Right renal pelvis (tissue), 4 donors: ENCODE measurements at regions not wholly inside any gene's neighbourhood (a gene's known extent, or its start where the extent isn't known, plus 50 kb on each side); places are given as distances from the start of the nearest gene placed in this dataset.
A peak's percentile ranks its signal among the peaks of the same experiment; 100 is the strongest.

Experiments used
- DNase-seq, 4 donors: peaks; one replicate each; pipeline ENCODE4 v3.0.0-alpha.2; 2013; ENCODE audit warnings: low read depth in 4 of 4, low spot score in 3 of 4, missing footprints in 1 of 4

DNA sequence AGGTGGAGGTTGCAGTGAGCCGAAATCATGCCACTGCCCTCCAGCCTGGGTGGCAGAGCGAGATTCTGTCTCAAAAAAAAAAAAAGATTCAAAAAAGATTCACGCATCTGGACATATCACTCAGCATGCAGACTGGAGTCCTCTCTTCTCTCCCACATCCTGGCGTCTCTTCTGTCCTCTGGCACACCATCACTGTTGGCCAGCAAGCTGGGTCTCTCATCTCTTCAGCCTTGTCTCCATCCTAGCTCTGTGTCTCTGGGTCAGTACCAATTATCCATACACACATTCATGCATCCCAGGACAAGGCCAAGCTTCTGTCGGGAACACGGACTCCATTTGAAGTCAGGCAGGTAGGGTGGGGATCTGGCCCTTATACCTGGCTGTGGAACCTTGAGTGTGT lies 105.5 kb upstream of the MAP1LC3B2 start:
- DNase-seq: no peak

DNA sequence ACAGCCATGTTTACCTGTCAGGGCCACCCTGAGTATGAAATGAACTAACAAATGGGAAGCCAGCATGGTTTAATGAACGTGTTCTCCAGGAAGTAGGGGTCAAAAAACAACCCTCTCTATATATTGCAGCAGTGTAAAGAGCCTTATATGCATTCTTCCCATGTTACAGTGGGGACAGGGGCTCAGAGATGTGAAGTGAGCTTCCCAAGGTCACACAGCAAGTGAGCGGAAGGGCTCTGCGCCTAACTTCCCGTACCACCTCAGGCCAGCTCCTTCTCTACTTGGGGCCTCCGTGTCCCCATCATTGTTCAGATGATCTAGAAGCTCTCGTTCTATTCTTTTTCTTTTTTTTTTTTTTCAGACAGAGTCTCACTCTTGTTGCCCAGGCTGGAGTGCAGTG lies 105.1 kb upstream of the MAP1LC3B2 start:
- DNase-seq: no peak

DNA sequence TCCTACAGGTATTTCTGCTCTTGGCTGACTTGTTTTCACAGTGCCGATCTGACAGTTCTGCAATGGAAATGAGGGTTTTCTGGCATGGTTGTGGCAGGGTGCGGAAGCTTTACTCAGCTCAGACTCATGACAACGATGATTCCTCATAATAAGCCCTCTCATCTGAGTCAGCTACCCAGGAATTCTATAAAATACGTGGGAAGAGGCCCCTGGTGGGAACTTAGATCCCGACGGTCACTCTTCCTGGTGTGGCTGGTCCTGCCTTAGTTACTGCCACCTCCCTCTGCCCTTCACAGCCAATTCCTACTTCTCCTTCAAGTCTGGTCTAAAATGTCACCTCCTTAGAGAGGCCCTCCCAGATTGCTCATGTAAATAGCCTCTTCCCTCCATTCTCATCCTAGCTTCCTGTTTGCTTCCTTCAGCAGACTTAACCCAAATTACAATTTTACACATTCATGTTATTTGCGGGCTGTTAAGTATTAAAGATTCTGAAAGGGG lies 104.2 kb upstream of the MAP1LC3B2 start:
- no peak for DNase-seq

DNA sequence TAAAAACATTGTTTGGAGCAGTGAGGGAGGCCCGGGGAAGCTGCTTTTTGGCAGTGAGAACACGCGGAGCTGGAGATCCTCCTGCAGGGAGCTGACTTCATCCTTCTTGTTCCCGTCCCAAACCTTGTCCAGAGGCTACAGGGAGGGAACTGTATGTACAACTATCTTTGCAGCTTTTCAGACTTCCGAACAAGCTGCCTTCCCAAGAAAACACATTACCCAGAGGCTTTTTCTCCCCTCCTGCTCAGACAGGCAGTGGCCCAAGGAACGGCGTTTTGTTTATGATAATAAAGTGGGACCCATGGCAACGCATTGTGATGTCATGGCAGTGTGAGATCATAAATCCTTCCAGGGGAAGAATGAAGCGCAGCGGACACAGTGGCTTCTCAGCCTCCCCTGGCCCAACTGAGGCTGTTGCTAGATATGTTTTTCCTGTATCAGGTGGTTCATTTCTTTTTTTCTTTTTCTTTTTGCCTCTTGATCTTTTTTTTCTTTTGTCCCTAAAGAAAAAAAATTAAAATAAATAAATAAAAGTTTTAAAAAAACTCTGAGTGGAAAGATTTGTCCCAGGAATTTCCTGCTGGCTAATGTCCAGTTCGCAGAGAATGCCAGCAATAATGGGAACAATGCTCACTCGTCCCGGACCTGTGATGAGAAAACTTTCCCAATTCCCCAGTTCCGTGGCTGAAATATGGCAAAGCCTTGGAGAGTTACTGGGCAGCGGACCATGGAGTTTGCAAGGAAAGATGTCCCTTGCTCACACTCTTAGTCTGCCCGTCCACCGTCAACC lies 103.4 kb upstream of the MAP1LC3B2 start:
- peak; percentile 83 to 89 (median 88) for DNase-seq

DNA sequence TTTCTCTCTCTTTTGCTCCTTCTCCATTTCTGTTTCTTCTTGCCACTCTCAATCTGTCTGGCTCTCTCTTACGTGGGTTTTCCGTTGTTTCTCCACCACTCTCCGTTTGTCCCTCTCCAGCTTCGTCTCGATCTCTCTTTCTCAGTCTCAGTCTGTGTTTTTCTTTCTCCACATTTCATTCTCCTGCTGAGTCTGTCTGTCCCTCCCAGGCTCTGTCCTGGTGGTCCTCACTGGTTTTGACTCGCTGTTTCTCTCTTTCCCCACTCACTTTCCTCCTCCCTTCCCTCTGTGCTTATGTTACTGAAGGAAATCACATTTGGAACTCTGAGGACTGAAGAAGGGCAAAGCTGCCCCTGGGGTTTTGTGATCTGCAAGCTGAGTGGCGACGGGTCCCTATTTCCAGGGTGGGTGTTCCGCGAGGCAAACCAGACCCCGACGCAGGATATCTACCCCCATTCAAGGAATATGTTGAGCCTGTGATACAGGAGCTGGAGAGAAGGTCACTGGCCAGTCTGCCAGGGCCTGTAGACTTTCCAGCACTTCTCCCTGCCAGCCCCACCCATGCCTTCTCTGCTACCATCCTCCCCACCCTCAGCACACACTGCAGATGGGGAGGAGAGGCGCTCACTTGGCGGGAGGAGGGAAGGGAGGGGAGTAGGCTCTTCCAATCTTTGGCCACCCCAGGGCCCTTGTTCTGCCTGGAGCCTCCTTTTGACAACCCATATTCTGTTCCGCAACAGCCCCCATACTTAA lies 102.7 kb upstream of the MAP1LC3B2 start:
- DNase-seq: no peak

DNA sequence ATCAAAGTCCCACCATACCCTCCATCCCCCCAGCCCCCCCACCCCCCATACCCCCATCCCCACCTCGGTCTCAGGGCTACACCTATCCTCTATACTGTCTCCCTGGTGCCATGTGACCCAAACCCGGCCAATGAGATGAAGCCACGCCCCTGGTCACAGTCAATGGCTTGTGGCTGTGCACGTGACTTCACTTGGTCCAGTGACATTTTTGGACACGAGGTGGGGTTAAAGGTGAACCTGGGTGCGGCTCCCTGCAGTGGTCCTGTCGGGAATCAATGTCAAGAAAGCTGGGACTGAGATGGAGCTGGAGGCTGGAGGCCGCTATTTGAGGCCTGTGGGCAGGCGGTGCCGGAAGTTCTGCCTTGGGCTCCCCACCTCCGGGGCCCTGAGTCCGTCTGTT lies 100.7 kb upstream of the MAP1LC3B2 start:
- DNase-seq: no peak

DNA sequence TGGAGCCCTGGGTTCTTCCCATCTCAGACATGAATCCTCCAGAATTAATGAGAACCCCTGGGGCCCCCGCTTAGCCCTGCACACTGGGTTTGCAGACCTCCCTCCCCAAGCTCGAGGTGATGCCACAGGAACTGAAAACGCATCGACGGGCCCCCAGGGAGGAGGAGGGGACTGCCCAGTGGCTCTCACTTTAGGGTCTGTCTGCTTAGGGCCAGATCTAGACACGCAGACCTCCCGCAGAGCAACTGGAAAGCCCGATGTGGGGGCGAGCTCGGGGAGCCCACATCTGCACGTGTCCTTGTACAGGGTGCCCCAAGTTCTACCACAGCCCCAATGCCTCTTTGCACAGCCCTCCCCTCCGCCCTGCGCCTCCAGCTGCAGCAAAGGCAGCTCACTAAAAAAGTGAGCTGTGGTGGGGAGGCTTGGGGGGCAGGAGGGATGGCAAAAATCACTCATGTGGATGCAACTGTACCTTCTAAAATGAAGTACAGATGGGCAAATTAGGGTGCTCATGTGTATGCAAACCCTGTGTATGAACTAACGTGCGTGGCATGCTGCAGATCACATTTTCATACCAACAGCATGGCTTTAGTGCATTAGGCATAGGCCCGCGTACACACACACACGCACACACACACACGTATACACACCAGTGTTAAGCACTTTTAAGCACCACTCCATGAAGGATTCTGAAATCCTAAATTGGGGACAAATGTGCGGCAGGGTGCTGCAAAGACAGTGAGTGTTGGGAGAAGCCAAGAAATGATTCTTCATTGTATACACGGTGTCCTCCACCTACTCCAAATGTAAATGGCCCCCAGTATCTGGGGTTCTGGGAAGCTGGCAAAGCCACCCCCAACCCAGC lies 99.9 kb upstream of the MAP1LC3B2 start:
- no peak for DNase-seq

DNA sequence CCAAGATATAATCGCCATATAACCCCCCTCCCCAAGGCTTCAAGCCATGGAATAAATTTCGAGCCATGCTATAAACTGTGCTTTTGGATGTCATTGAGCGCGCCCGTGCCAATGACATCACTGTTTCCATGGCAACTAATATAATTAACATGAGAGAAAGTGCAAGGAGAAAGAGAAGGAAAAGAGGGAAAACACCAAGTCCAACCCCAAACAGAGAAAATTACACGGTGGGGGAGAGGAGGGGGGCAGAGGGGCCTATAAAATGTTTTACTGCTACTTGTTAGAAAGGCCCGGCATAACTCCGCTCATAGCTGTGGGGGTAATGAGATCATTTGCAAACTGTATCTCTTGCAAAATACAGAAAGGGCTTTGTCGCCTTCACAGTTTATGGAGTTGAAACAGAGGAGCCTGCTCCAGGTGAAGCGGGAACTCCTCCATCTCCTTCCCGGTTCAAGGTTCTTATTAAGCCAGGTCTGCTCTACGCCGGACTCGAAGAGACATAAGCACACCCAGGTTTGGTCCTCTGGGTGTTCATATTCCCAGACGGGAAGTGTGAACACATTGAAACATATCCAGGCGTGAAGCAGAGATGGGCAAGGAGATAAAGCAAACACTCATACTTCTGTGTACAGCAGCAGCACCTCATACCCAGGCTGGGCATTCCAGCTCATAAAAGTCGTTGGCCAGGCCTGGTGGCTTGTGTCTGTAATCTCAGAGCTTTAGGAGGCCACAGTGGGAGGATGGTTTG lies 99.1 kb upstream of the MAP1LC3B2 start:
- no peak for DNase-seq

DNA sequence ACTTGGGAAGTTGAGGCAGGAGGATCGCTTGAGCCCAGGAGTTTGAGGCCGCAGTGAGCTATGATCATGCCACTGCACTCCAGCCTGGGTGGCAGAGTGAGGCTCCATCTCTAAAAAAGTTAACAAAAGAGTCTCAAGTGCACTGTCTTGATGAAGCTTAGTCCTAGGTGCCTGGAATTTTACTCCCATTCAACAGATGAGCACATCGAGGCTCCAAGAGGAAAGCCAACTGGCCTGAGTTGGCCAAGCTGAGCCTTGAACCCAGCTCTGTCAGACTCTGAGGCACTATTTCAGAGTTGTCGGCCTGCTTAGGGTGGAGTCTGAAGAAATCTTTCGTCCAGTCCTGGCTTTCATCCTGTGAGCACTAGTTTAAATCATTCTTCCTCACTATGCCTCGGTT lies 98.1 kb upstream of the MAP1LC3B2 start:
- no peak for DNase-seq

DNA sequence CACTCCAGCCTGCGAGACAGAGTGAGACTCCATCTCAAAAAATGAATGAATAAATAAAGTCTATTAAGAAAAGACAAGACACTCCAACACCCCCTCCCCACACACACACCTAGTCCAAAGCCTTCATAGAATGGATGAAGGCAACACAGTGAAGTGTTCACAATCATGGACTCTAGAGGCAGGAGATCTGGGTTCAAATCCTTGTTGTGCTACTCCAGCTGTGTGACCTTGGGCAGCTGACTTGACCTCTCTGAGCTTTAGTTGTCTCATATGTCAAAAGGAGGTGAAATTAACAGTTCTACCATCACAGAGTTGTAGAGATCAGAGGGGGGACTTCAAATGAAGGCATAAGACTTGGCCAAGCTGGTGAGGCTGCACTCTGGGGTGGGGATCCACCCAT lies 95.8 kb upstream of the MAP1LC3B2 start:
- no peak for DNase-seq

DNA sequence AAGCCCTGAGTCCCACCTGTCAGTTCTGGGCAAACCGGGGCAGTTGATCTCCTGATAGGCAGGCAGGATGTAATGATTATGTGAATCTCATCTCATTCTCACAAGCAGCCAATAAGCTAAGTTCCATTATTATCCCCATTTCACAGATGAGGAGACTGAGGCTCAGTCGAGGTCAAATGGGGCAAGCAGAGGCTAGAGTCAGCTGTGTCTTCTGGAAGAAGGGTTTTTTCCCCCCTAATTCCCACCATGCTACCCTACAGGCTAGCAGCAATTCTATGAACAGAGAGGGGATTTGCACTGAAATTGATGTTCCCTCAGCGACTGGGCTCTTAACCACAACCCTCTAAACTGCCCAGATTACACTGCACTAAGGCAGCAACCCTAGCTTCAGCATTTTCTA lies 93.8 kb upstream of the MAP1LC3B2 start:
- no peak for DNase-seq

DNA sequence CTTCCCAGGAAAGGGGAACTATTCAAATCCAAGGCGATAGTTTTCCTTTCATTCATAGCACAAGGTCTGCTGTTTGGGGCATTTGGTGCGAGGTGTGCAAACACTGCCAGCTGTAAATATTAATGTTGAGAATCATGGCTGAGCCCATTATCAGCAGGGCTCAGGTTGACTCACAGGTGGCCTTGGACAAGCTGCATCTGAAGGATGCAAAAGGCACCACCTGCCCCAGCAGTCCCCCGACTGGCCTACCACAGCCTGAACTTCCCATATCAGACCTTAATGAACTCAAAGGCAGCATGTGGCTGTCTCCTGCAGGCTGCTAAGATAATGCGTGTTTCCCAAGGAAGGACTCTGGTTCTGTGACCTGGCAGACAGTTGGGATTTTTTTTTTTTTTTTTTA lies 93.3 kb upstream of the MAP1LC3B2 start:
- DNase-seq: no peak

DNA sequence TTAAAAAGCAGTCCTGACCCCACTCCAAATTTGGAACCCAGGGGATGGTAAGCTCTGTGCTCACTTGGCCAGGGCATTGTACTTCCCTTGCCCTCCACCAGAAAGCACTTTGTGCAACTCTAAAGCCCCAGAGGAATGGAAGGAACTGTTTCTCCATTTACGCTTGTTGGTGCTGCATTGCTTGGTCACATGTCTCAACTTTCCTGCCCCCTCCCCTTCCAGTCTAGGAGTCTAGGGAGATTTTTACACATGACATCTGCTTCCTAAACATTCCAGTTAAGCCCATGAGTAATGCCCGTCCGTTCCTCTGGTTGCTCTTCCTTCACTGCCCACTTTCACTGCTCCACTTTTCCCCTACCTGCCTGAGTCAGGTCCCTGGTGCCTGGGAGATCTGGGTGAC lies 92.6 kb upstream of the MAP1LC3B2 start:
- DNase-seq: no peak

DNA sequence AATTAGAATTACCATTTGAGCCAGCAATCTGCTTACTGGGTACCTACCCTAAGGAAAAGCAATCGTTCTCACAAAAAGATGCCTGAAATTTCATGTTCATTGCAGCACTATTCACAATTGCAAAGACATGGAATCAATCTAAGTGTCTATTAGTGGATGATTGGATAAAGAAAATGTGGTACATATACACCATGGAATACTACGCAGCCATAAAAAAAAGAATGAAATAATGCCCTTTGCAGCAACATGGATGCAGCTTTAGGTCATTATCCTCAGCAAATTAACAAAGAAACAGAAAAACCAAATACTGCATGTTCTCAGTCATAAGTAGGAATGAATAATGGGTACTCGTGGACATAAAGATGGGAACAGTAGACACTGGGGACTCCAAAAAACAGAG lies 89.8 kb upstream of the MAP1LC3B2 start:
- no peak for DNase-seq

DNA sequence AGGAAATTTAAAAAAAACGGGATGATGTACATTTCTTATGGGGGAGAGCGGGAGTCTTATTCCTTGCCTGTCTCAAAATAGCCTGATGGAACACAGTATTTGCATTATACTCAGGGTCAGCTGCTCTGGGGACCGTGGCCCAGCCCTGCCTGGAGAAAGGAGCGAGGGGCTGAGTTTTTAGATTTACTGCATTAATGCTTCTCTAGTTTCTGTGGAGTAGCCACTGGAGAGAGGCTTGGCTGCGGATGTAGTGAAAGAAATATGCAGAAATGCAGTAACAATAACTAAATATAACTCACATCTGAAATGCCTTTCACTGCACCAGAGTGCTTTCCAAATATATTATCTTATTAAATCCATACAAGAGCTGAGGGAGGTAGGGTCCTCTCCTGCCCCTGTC lies 87.6 kb upstream of the MAP1LC3B2 start:
- no peak for DNase-seq

DNA sequence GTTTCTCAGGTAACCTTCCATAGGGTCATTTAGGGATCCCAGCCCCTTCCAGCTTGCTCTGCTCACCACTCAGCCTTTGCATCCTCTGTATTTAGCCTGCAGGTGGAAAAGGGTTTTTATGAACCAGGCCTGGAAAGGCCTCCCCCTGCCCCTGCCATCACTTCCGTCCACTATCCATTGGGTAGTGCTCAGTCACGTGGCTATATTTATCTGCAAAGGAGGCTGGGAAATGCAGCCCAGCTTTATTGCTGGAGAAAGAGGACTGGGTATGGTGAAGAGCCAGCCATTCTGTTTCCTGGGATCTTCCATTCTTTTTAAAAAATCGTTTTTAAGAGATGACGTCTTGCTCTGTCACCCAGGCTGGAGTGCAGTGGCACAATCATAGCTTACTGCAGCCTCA lies 87.0 kb upstream of the MAP1LC3B2 start:
- DNase-seq: no peak

DNA sequence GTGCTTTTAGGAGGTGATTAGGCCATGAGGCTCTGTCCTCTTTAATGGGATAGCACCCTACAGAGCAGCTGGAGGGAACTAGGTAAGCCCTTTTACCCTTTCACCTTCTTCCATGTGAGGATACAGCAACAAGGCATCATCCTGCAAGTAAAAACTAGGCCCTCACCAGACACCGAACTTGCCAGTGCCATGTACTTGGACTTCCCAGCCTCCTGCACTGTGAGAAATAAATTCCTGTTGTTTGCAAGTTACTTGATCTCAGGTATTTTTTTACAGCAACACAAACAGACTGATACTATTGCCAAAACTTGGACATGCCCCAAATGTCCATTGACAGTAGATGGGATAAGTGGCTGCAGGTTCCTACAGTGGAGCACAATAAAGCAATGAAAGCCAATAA lies 85.8 kb upstream of the MAP1LC3B2 start:
- DNase-seq: no peak

DNA sequence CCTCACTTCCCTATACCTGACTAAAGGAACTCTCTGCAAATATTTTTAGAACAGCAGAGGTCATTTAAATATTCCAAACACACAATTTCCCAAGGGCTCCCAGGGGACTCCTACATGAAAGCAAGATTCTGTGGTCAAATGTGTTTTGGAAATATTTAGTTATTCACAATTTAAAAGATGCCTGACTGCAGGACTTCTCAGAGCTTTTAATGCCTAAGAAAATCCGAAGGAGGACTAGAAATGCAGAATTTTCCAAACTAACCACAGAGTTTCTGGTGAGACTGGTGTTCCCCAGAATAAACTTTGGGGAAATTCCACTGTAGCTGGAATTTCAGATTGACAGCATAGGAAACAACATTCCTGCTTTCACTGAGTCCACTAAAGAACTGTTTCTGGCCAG lies 84.8 kb upstream of the MAP1LC3B2 start:
- DNase-seq: no peak

DNA sequence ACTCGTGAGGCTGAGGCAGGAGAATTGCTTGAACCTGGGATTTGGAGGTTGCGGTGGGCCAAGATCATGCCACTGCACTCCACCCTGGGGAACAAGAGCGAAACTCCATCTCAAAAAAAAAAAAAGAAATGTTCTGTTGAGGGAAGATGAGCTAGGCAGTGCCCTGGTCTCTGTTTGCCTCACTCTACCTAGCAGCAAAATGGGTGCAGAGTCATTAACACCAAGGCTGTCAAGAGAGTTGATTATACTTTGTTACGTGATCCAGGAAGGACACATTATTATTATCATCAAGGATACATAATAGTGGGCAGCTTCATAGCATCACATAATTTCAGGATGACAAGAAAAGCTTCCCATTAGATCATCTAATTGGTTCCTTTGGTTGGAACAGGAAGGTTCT lies 84.3 kb upstream of the MAP1LC3B2 start:
- no peak for DNase-seq

DNA sequence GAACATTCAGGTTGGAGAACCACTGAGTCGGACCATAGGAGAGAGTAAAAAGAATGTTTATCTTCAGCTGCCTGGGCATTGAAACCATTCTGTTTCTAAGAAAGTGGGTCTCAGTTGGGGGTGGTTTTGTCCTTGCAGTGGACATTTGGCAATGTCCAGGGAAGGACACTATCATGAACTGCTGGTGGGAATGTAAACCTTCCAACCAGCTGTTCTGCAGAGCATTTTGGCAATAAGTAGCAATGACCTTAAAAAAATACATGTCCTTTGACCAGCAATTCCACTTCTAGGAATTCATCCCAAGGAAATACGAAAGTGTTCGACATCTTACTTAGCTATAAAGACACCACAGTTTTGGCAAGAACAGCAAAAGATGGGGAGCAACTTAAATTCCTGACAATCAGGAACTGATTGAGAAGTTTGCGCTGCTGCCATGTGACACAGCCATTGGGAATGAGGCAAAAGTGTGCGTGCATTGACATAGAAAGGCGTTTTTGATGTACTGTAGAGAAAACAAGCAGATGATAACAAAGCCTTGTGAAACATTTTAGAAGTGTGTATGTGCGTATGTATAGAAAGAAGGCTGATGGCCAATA lies 82.9 kb upstream of the MAP1LC3B2 start:
- DNase-seq: no peak
